Memory B cell (primary cell): ENCODE measurements at regions not wholly inside any gene's neighbourhood (a gene's known extent, or its start where the extent isn't known, plus 50 kb on each side); places are given as distances from the start of the nearest gene placed in this dataset.

ENCODE experiments used
- ATAC-seq: fragments of 150-1000 bp; cut with Tn5 transposase; 2 replicates; pipeline ENCODE4 v1.10.0; 2021; ENCODE audit warnings: low read depth, mild to moderate bottlenecking, moderate library complexity
- DNase-seq, 2 donors: peaks; one replicate each; pipeline ENCODE4 v3.0.0; 2022; ENCODE audit warnings: low spot score in 2 of 2
- H3K27ac Mint-ChIP-seq: one replicate; pipeline ENCODE4 v1.8.0; 2022; ENCODE audit warnings: mild to moderate bottlenecking, moderate library complexity, mixed read lengths
- H3K27me3 Mint-ChIP-seq: one replicate; pipeline ENCODE4 v1.8.0; 2022; ENCODE audit warnings: mixed read lengths
- H3K36me3 Mint-ChIP-seq: one replicate; pipeline ENCODE4 v1.8.0; 2022; ENCODE audit warnings: mild to moderate bottlenecking, mixed read lengths
- H3K4me1 Mint-ChIP-seq: one replicate; pipeline ENCODE4 v1.8.0; 2022; ENCODE audit warnings: mixed read lengths
- H3K4me3 Mint-ChIP-seq: one replicate; pipeline ENCODE4 v1.8.0; 2022; ENCODE audit warnings: mild to moderate bottlenecking, moderate library complexity, mixed read lengths
- H3K9me3 Mint-ChIP-seq: one replicate; pipeline ENCODE4 v1.8.0; 2022; ENCODE audit warnings: mixed read lengths

- H3K9me3 Mint-ChIP-seq = no peaks in the 10 kb centered on the region
- no peaks in the 10 kb centered on the region for H3K36me3 Mint-ChIP-seq
- no peak for ATAC-seq
- peaks cover 14% of the 10 kb centered on the region for H3K4me1 Mint-ChIP-seq
- no peak overlapping the region for H3K4me3 Mint-ChIP-seq
- H3K27me3 Mint-ChIP-seq = no peaks in the 10 kb centered on the region
- no peak overlapping the region for H3K27ac Mint-ChIP-seq
- DNase-seq = no peak
Observed at GRCh38 chr13:50722440-50723125, 120.9 kb downstream of the DLEU7 start.

GRCh38 chr13:50724438-50724837, 119.1 kb downstream of the DLEU7 start:
- Mint-ChIP-seq H3K27ac (no peak overlapping the region), H3K36me3 (no peaks in the 10 kb centered on the region), H3K9me3 (no peaks in the 10 kb centered on the region), H3K27me3 (no peaks in the 10 kb centered on the region), H3K4me3 (no peak overlapping the region), H3K4me1 (peaks cover 18% of the 10 kb centered on the region)
- ATAC-seq = no peak
- no peak for DNase-seq

- ATAC-seq = no peak
- Mint-ChIP-seq H3K4me3 (no peak overlapping the region), H3K27ac (no peak overlapping the region), H3K4me1 (peaks cover 18% of the 10 kb centered on the region), H3K9me3 (no peaks in the 10 kb centered on the region), H3K36me3 (peaks cover under 1% of the 10 kb centered on the region), H3K27me3 (no peaks in the 10 kb centered on the region)
- no peak for DNase-seq
Observed at GRCh38 chr13:50724913-50725312, 118.6 kb downstream of the DLEU7 start.

GRCh38 chr13:50726164-50726563, 117.3 kb downstream of the DLEU7 start:
- no peak overlapping the region for H3K27ac Mint-ChIP-seq
- ATAC-seq (no peak), DNase-seq (no peak)
- H3K4me1 Mint-ChIP-seq = peaks cover 18% of the 10 kb centered on the region
- H3K36me3 Mint-ChIP-seq = peaks cover 3% of the 10 kb centered on the region
- no peaks in the 10 kb centered on the region for H3K9me3 Mint-ChIP-seq
- H3K27me3 Mint-ChIP-seq = no peaks in the 10 kb centered on the region
- H3K4me3 Mint-ChIP-seq = no peak overlapping the region

GRCh38 chr13:50729177-50729576, 114.3 kb downstream of the DLEU7 start:
- DNase-seq = no peak
- Mint-ChIP-seq H3K4me1 (peaks cover 18% of the 10 kb centered on the region), H3K4me3 (no peak overlapping the region), H3K27me3 (no peaks in the 10 kb centered on the region), H3K9me3 (no peaks in the 10 kb centered on the region), H3K27ac (no peak overlapping the region), H3K36me3 (peaks cover 3% of the 10 kb centered on the region)
- ATAC-seq = no peak

GRCh38 chr13:50730496-50731351, 112.8 kb downstream of the DLEU7 start:
- Mint-ChIP-seq H3K4me3 (no peak overlapping the region), H3K36me3 (peaks cover 3% of the 10 kb centered on the region), H3K27ac (no peak overlapping the region), H3K4me1 (peaks cover 18% of the 10 kb centered on the region), H3K27me3 (no peaks in the 10 kb centered on the region), H3K9me3 (no peaks in the 10 kb centered on the region)
- no peak for DNase-seq
- ATAC-seq = no peak

GRCh38 chr13:50731400-50731799, 112.1 kb downstream of the DLEU7 start:
- Mint-ChIP-seq H3K36me3 (peaks cover 3% of the 10 kb centered on the region), H3K27me3 (no peaks in the 10 kb centered on the region), H3K4me1 (peaks cover 11% of the 10 kb centered on the region), H3K4me3 (no peak overlapping the region), H3K27ac (no peak overlapping the region), H3K9me3 (no peaks in the 10 kb centered on the region)
- DNase-seq (no peak), ATAC-seq (no peak)

- ATAC-seq (no peak), DNase-seq (no peak)
- Mint-ChIP-seq H3K4me3 (no peak overlapping the region), H3K27me3 (no peaks in the 10 kb centered on the region), H3K4me1 (peaks cover 2% of the 10 kb centered on the region), H3K27ac (no peak overlapping the region), H3K36me3 (peaks cover 3% of the 10 kb centered on the region), H3K9me3 (no peaks in the 10 kb centered on the region)
Observed at GRCh38 chr13:50732712-50733111, 110.8 kb downstream of the DLEU7 start.

- ATAC-seq = no peak
- Mint-ChIP-seq H3K36me3 (peaks cover 3% of the 10 kb centered on the region), H3K4me1 (no peaks in the 10 kb centered on the region), H3K4me3 (no peak overlapping the region), H3K27me3 (no peaks in the 10 kb centered on the region), H3K27ac (no peak overlapping the region), H3K9me3 (no peaks in the 10 kb centered on the region)
- no peak for DNase-seq
Observed at GRCh38 chr13:50733392-50733791, 110.1 kb downstream of the DLEU7 start.

GRCh38 chr13:50735071-50735470, 108.4 kb downstream of the DLEU7 start:
- ATAC-seq (no peak), DNase-seq (no peak)
- peaks cover under 1% of the 10 kb centered on the region for H3K36me3 Mint-ChIP-seq
- no peaks in the 10 kb centered on the region for H3K27me3 Mint-ChIP-seq
- no peak overlapping the region for H3K27ac Mint-ChIP-seq
- H3K4me3 Mint-ChIP-seq = no peak overlapping the region
- H3K4me1 Mint-ChIP-seq = peaks cover 6% of the 10 kb centered on the region
- no peaks in the 10 kb centered on the region for H3K9me3 Mint-ChIP-seq

GRCh38 chr13:50740052-50740741, 103.3 kb downstream of the DLEU7 start:
- H3K36me3 Mint-ChIP-seq = peaks cover 2% of the 10 kb centered on the region
- no peaks in the 10 kb centered on the region for H3K27me3 Mint-ChIP-seq
- no peak overlapping the region for H3K4me3 Mint-ChIP-seq
- H3K4me1 Mint-ChIP-seq = peaks cover 10% of the 10 kb centered on the region
- peaks cover 2% of the 10 kb centered on the region for H3K9me3 Mint-ChIP-seq
- H3K27ac Mint-ChIP-seq = no peak overlapping the region
- no peak for ATAC-seq
- DNase-seq = no peak

- no peak overlapping the region for H3K27ac Mint-ChIP-seq
- H3K4me3 Mint-ChIP-seq = no peak overlapping the region
- H3K9me3 Mint-ChIP-seq = peaks cover 2% of the 10 kb centered on the region
- no peaks in the 10 kb centered on the region for H3K27me3 Mint-ChIP-seq
- DNase-seq (no peak), ATAC-seq (no peak)
- H3K4me1 Mint-ChIP-seq = peaks cover 11% of the 10 kb centered on the region
- H3K36me3 Mint-ChIP-seq = peaks cover 2% of the 10 kb centered on the region
Observed at GRCh38 chr13:50742353-50742752, 101.1 kb downstream of the DLEU7 start.

- DNase-seq (no peak), ATAC-seq (no peak)
- Mint-ChIP-seq H3K27me3 (no peaks in the 10 kb centered on the region), H3K4me3 (no peak overlapping the region), H3K36me3 (peaks cover 2% of the 10 kb centered on the region), H3K4me1 (peaks cover 11% of the 10 kb centered on the region), H3K27ac (no peak overlapping the region), H3K9me3 (peaks cover 2% of the 10 kb centered on the region)
Observed at GRCh38 chr13:50742968-50743367, 100.5 kb downstream of the DLEU7 start.

GRCh38 chr13:50744116-50744660, 99.3 kb downstream of the DLEU7 start:
- Mint-ChIP-seq H3K4me3 (no peak overlapping the region), H3K4me1 (peaks cover 10% of the 10 kb centered on the region), H3K27ac (peak overlapping the region; percentile 3), H3K27me3 (no peaks in the 10 kb centered on the region), H3K36me3 (peaks cover 2% of the 10 kb centered on the region), H3K9me3 (peaks cover 2% of the 10 kb centered on the region)
- ATAC-seq (no peak), DNase-seq (no peak)
